ENCODE measurements at regions not wholly inside any gene's neighbourhood (a gene's known extent, or its start where the extent isn't known, plus 50 kb on each side); places are given as distances from the start of the nearest gene placed in this dataset.

GRCh38 chr2:12305931-12306330 is 410.8 kb upstream of the TRIB2 start:
- TF ChIP-seq, protein P1, sequence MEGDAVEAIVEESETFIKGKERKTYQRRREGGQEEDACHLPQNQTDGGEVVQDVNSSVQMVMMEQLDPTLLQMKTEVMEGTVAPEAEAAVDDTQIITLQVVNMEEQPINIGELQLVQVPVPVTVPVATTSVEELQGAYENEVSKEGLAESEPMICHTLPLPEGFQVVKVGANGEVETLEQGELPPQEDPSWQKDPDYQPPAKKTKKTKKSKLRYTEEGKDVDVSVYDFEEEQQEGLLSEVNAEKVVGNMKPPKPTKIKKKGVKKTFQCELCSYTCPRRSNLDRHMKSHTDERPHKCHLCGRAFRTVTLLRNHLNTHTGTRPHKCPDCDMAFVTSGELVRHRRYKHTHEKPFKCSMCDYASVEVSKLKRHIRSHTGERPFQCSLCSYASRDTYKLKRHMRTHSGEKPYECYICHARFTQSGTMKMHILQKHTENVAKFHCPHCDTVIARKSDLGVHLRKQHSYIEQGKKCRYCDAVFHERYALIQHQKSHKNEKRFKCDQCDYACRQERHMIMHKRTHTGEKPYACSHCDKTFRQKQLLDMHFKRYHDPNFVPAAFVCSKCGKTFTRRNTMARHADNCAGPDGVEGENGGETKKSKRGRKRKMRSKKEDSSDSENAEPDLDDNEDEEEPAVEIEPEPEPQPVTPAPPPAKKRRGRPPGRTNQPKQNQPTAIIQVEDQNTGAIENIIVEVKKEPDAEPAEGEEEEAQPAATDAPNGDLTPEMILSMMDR (IDR thresholded peaks at IDR 0.05): no peak
- TF ChIP-seq POLR2A (IDR thresholded peaks at IDR 0.05): no peak
- intact Hi-C loops (cut with DNase I): no loop called here
- WGBS, 2 donors: 49% methylated on average over 2 of the region's 2 CpGs
- Histone ChIP-seq H3K9me3 (no peaks in the 10 kb centered on the region), H3K27ac (no peak overlapping the region), H3K4me3 (replicated peaks in 1 of 3) (no peak overlapping the region), H3K4me1 (peaks cover 0 to 23% of the 10 kb centered on the region in 2 donors), H3K27me3 (no peaks in the 10 kb centered on the region), H3K36me3 (no peaks in the 10 kb centered on the region)
- no peak for DNase-seq

GRCh38 chr2:12310399-12310798 is 406.3 kb upstream of the TRIB2 start:
- intact Hi-C loops (cut with DNase I): no loop called here
- Histone ChIP-seq H3K36me3 (no peaks in the 10 kb centered on the region), H3K27me3 (no peaks in the 10 kb centered on the region), H3K27ac (no peak overlapping the region), H3K4me3 (replicated peaks in 1 of 3) (no peak overlapping the region), H3K4me1 (no peaks in the 10 kb centered on the region), H3K9me3 (no peaks in the 10 kb centered on the region)
- TF ChIP-seq, protein P1 (IDR thresholded peaks at IDR 0.05): no peak
- TF ChIP-seq POLR2A (IDR thresholded peaks at IDR 0.05): no peak
- DNase-seq: no peak

DNA sequence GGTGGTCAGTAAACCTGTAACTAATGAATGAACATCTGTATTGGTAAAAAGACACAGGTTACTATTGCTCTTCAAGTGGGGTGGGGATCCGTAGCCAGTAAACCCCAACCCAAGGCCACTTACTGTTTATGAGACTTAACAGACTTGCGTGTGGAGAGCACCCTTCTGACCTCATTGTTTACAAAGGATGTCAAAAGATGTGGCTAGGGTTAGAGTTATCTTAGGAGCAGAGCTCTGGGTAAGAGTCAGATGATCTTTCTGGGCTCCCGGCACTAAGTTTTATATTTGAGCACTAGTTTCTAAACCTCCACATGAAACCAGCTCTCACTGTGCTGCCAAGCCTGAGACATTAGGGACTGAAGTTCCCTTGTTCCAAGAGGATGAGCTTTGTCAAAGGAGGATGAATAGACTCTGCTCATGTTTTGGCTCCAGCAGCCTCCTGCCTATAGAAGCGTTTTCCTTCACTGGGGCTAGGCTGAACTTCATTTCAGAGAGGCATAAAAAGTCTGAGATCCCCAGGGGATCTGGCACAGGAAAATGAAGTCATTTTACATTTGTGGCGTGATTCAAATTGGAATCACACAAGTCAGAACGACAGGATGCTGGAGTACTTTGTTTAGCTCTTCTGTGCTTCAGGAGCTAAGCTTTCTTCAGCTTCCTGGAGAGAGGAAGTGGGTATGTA is 403.1 kb upstream of the TRIB2 start:
- WGBS, 2 donors: 59 to 71% methylated on average over 6 of the region's 6 CpGs
- no peak overlapping the region for H3K27ac ChIP-seq

GRCh38 chr2:12314127-12314760 is 402.5 kb upstream of the TRIB2 start:
- H3K36me3 ChIP-seq: no peaks in the 10 kb centered on the region
- no peaks in the 10 kb centered on the region for H3K9me3 ChIP-seq
- H3K4me1 ChIP-seq: peaks cover 0 to 5% of the 10 kb centered on the region in 2 donors
- intact Hi-C loops (cut with DNase I): no loop called here
- no peak overlapping the region for H3K4me3 ChIP-seq (replicated peaks in 1 of 3)
- no peak for TF ChIP-seq POLR2A (IDR thresholded peaks at IDR 0.05)
- TF ChIP-seq, protein P1 (IDR thresholded peaks at IDR 0.05): no peak
- no peak for DNase-seq
- 71 to 77% methylated on average over 8 of the region's 8 CpGs for WGBS, 2 donors
- no peaks in the 10 kb centered on the region for H3K27me3 ChIP-seq
- no peak overlapping the region for H3K27ac ChIP-seq

More for the DNA sequence above, 403.1 kb upstream of the TRIB2 start:
- Histone ChIP-seq H3K4me1 (peaks cover 0 to 5% of the 10 kb centered on the region in 2 donors), H3K27me3 (no peaks in the 10 kb centered on the region), H3K9me3 (no peaks in the 10 kb centered on the region), H3K36me3 (no peaks in the 10 kb centered on the region), H3K4me3 (replicated peaks in 1 of 3) (no peak overlapping the region)
- intact Hi-C loops (cut with DNase I): no loop called here
- no peak for TF ChIP-seq POLR2A (IDR thresholded peaks at IDR 0.05)
- TF ChIP-seq, protein P1 (IDR thresholded peaks at IDR 0.05): no peak
- no peak for DNase-seq

DNA sequence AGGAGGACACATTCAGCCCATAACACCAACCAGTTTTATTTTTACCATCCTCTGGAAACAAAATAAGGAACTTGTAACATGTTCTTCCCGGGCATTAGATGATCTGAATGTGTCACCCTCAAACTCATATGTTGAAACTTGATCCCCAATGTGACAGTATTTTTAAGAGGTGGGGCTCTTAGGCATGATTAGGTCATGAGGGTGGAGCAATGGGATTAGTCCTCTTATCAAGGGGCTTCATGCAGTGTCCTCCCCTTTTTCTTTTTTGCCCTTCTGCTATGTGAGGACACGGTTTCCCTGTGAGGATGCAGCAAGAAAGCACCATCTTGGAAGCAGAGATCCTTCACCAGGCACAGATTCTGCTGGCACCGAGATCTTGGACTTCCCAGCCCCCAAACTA is 401.5 kb upstream of the TRIB2 start:
- Histone ChIP-seq H3K4me1 (peaks cover 0 to 5% of the 10 kb centered on the region in 2 donors), H3K36me3 (no peaks in the 10 kb centered on the region), H3K9me3 (no peaks in the 10 kb centered on the region), H3K27ac (no peak overlapping the region), H3K4me3 (replicated peaks in 1 of 3) (no peak overlapping the region), H3K27me3 (no peaks in the 10 kb centered on the region)
- TF ChIP-seq POLR2A (IDR thresholded peaks at IDR 0.05): no peak
- TF ChIP-seq, protein P1 (IDR thresholded peaks at IDR 0.05): no peak
- intact Hi-C loops (cut with DNase I): no loop called here
- WGBS, 2 donors: 92 to 97% methylated on average over 3 of the region's 3 CpGs
- DNase-seq: no peak
